ENCODE measurements at regions not wholly inside any gene's neighbourhood (a gene's known extent, or its start where the extent isn't known, plus 50 kb on each side); places are given as distances from the start of the nearest gene placed in this dataset.
A peak's percentile ranks its signal among the peaks of the same experiment; 100 is the strongest.

GRCh38 chr4:125676156-125676555, 361.4 kb downstream of the FAT4 start:
- no peaks in the 10 kb centered on the region for H3K27me3 ChIP-seq
- H3K4me1 ChIP-seq, result no peaks in the 10 kb centered on the region
- TF ChIP-seq EP300 (IDR thresholded peaks at IDR 0.05), result no peak
- TF ChIP-seq POLR2AphosphoS5 (IDR thresholded peaks at IDR 0.05), result no peak
- TF ChIP-seq CTCF (IDR thresholded peaks at IDR 0.05), result no peak
- no peak for TF ChIP-seq POLR2A (IDR thresholded peaks at IDR 0.05)
- WGBS, 2 donors, result 95 to 99% methylated on average over 14 of the region's 14 CpGs
- H3K36me3 ChIP-seq, result no peaks in the 10 kb centered on the region
- no peak overlapping the region for H3K4me3 ChIP-seq
- DNase-seq (peak in 1 of 2 donors; percentile 59), ATAC-seq (ENCODE audit: low FRiP score in 2 of 2) (no peak)
- H3K27ac ChIP-seq, result no peak overlapping the region
- H3K9me3 ChIP-seq, result no peaks in the 10 kb centered on the region

GRCh38 chr4:125676583-125676982, 361.8 kb downstream of the FAT4 start:
- Histone ChIP-seq H3K4me3 (no peak overlapping the region), H3K36me3 (no peaks in the 10 kb centered on the region), H3K27me3 (no peaks in the 10 kb centered on the region), H3K4me1 (no peaks in the 10 kb centered on the region), H3K27ac (no peak overlapping the region), H3K9me3 (no peaks in the 10 kb centered on the region)
- TF ChIP-seq CTCF (IDR thresholded peaks at IDR 0.05) (no peak), POLR2A (IDR thresholded peaks at IDR 0.05) (no peak), POLR2AphosphoS5 (IDR thresholded peaks at IDR 0.05) (no peak)
- DNase-seq (peak in 1 of 2 donors; percentile 10), ATAC-seq (ENCODE audit: low FRiP score in 2 of 2) (peak in 1 of 2 donors; percentile 29)
- WGBS, 2 donors, result 93 to 95% methylated on average over 6 to 12 of the region's 12 CpGs

- Histone ChIP-seq H3K27me3 (no peaks in the 10 kb centered on the region), H3K9me3 (no peaks in the 10 kb centered on the region), H3K4me3 (peak overlapping the region in 1 of 4 donors; percentile 5), H3K4me1 (no peaks in the 10 kb centered on the region), H3K36me3 (no peaks in the 10 kb centered on the region), H3K27ac (no peak overlapping the region)
- ATAC-seq (ENCODE audit: low FRiP score in 2 of 2) (no peak), DNase-seq (no peak)
- TF ChIP-seq POLR2AphosphoS5 (IDR thresholded peaks at IDR 0.05) (no peak), POLR2A (IDR thresholded peaks at IDR 0.05) (no peak), CTCF (IDR thresholded peaks at IDR 0.05) (no peak), EP300 (IDR thresholded peaks at IDR 0.05) (no peak)
- 74 to 78% methylated on average over 2 of the region's 2 CpGs for WGBS, 2 donors
These were observed 363.0 kb downstream of the FAT4 start for GRCh38 chr4:125677665-125678307.

- ATAC-seq (ENCODE audit: low FRiP score in 2 of 2), result no peak
- no peak for DNase-seq
- Histone ChIP-seq H3K4me3 (no peak overlapping the region), H3K27ac (no peak overlapping the region), H3K9me3 (no peaks in the 10 kb centered on the region), H3K27me3 (no peaks in the 10 kb centered on the region), H3K36me3 (no peaks in the 10 kb centered on the region), H3K4me1 (no peaks in the 10 kb centered on the region)
- no peak for TF ChIP-seq CTCF (IDR thresholded peaks at IDR 0.05)
- TF ChIP-seq POLR2AphosphoS5 (IDR thresholded peaks at IDR 0.05), result no peak
- TF ChIP-seq POLR2A (IDR thresholded peaks at IDR 0.05), result no peak
- TF ChIP-seq EP300 (IDR thresholded peaks at IDR 0.05), result no peak
These were observed 365.2 kb downstream of the FAT4 start for GRCh38 chr4:125679989-125680388.

GRCh38 chr4:125681240-125681639, 366.5 kb downstream of the FAT4 start:
- no peak overlapping the region for H3K27ac ChIP-seq
- DNase-seq (no peak), ATAC-seq (ENCODE audit: low FRiP score in 2 of 2) (no peak)
- H3K4me3 ChIP-seq, result no peak overlapping the region
- H3K36me3 ChIP-seq, result no peaks in the 10 kb centered on the region
- WGBS, 2 donors, result 64 to 81% methylated on average over 1 of the region's 1 CpG
- no peaks in the 10 kb centered on the region for H3K9me3 ChIP-seq
- no peaks in the 10 kb centered on the region for H3K27me3 ChIP-seq
- TF ChIP-seq POLR2A (IDR thresholded peaks at IDR 0.05), result no peak
- no peak for TF ChIP-seq POLR2AphosphoS5 (IDR thresholded peaks at IDR 0.05)
- TF ChIP-seq CTCF (IDR thresholded peaks at IDR 0.05), result no peak
- TF ChIP-seq EP300 (IDR thresholded peaks at IDR 0.05), result no peak
- H3K4me1 ChIP-seq, result no peaks in the 10 kb centered on the region
